NB4 (cell line): ENCODE measurements at regions not wholly inside any gene's neighbourhood (a gene's known extent, or its start where the extent isn't known, plus 50 kb on each side); places are given as distances from the start of the nearest gene placed in this dataset.

ENCODE experiments used
- CTCF ChIP-seq: IDR thresholded peaks from one replicate; pipeline ENCODE4 v1.5.1; 2012; ENCODE audit warnings: low read depth, low read length
- MYC ChIP-seq: IDR thresholded peaks from 2 replicates; pipeline ENCODE4 v1.6.1; 2011; ENCODE audit warnings: low read depth, low read length
- POLR2A ChIP-seq: IDR thresholded peaks from 2 replicates; pipeline ENCODE4 v1.6.1; 2011; ENCODE audit warnings: mild to moderate bottlenecking; ENCODE audit not compliant: insufficient read length; ENCODE audit errors: extremely low read depth

- no peak for TF ChIP-seq POLR2A
- TF ChIP-seq CTCF = no peak
- no peak for TF ChIP-seq MYC
Measured at GRCh38 chr3:181888234-181888633, 176.5 kb downstream of the SOX2 start.
